OCI-LY3 (cell line): ENCODE measurements at regions not wholly inside any gene's neighbourhood (a gene's known extent, or its start where the extent isn't known, plus 50 kb on each side); places are given as distances from the start of the nearest gene placed in this dataset.

Source experiments
- EZH2phosphoT487 ChIP-seq: fragments of 200-600 bp; shearing (Covaris generic); IDR thresholded peaks from 2 replicates; pipeline ENCODE4 v1.6.1; 2018; ENCODE audit warnings: antibody characterized with exemption, mixed run types, low read depth
- TF ChIP-seq, protein P1 (sequence below): fragments of 200-600, 300-600 bp; sonication (generic); IDR thresholded peaks from 2 replicates; pipeline ENCODE4 v1.5.1; 2014; ENCODE audit warnings: antibody characterized with exemption, low read length, low read depth

DNA sequence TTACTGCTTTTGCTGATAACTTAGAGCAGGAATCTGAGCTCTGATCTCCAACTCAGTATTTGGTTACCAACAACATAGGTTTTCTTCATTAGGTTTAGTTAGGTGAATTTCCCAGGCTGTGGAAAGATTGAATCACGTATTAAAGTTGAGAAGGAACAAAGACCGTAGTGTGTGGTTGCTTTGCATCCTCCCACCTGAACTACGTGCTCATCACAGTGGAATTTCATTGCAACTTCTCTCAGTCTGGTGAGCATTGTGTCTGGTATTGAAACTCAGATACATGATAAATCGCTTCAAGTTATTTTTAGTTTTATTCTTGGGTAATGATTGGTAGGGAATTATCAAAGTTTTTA, 139.4 kb upstream of the AKR1E2 start:
- TF ChIP-seq, protein P1, sequence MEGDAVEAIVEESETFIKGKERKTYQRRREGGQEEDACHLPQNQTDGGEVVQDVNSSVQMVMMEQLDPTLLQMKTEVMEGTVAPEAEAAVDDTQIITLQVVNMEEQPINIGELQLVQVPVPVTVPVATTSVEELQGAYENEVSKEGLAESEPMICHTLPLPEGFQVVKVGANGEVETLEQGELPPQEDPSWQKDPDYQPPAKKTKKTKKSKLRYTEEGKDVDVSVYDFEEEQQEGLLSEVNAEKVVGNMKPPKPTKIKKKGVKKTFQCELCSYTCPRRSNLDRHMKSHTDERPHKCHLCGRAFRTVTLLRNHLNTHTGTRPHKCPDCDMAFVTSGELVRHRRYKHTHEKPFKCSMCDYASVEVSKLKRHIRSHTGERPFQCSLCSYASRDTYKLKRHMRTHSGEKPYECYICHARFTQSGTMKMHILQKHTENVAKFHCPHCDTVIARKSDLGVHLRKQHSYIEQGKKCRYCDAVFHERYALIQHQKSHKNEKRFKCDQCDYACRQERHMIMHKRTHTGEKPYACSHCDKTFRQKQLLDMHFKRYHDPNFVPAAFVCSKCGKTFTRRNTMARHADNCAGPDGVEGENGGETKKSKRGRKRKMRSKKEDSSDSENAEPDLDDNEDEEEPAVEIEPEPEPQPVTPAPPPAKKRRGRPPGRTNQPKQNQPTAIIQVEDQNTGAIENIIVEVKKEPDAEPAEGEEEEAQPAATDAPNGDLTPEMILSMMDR = no peak
- no peak for TF ChIP-seq EZH2phosphoT487
